HepG2 (cell line): ENCODE measurements at regions not wholly inside any gene's neighbourhood (a gene's known extent, or its start where the extent isn't known, plus 50 kb on each side); places are given as distances from the start of the nearest gene placed in this dataset.
A peak's percentile ranks its signal among the peaks of the same experiment; 100 is the strongest.

Source experiments
- ATAC-seq: fragments of 200-7000 bp; cut with Tn5 transposase; 3 replicates; pipeline ENCODE4 v1.9.1; 2020; ENCODE audit warnings: mild to moderate bottlenecking, moderate library complexity
- BruUV-seq: library from RNA; stranded (reverse); fragments of 400-500 nt; replicated peaks from 2 replicates; lab custom pipeline; 2021; lab: Mats Ljungman, UMichigan
- CTCF ChIA-PET: fragments of 300-600 bp; formaldehyde crosslinking; extraction: SDS; loops from one replicate; lab custom pipeline; 2021; ENCODE audit warnings: low total read pairs, inconsistent platforms, low intra/inter-chr PET ratio; lab: Yijun Ruan, JAX
- POLR2A ChIA-PET: fragments of 350-600 bp; sonication (Branson Sonifier 250); formaldehyde crosslinking; loops from one replicate; lab custom pipeline; 2020; ENCODE audit warnings: antibody characterized with exemption, inconsistent platforms; lab: Yijun Ruan, JAX
- DNase-seq: peaks from one replicate; pipeline ENCODE4 v3.0.0-alpha.2; 2015; ENCODE audit warnings: low spot score
- FAIRE-seq: peaks from 3 replicates; lab custom pipeline; 2011; peaks lifted over from hg19 to GRCh38; lab: Jason Lieb, UNC
- H2AFZ ChIP-seq: one replicate; pipeline ENCODE4 v1.6.1; 2011; ENCODE audit warnings: low read length, inconsistent platforms
- H3K27ac ChIP-seq: fragments of 300-600 bp; 3 replicates; pipeline ENCODE4 v1.8.0; 2011; ENCODE audit warnings: mixed run types, mild to moderate bottlenecking, mixed read lengths, low read length, inconsistent platforms; ENCODE audit not compliant: insufficient read depth; ENCODE audit errors: extremely low read length
- H3K27me3 ChIP-seq, 2 experiments: fragments of 200-600 bp in 1 of 2; 2 replicates in 1 of 2; 3 replicates in 1 of 2; pipeline versions ENCODE4 v1.6.0 to v1.8.0; 2011; ENCODE audit warnings: low read length in 2 of 2, mild to moderate bottlenecking in 2 of 2, moderate library complexity in 2 of 2, inconsistent platforms in 1 of 2; ENCODE audit not compliant: insufficient read depth in 2 of 2, control insufficient read depth in 1 of 2
- H3K36me3 ChIP-seq, 2 experiments: fragments of 200-600 bp in 1 of 2; replicated peaks in 1 of 2; 2 replicates in 1 of 2; 3 replicates in 1 of 2; pipeline versions ENCODE4 v1.5.1 to v1.8.0; 2011; ENCODE audit warnings: low read length in 2 of 2, inconsistent platforms in 1 of 2; ENCODE audit not compliant: insufficient read depth in 2 of 2, control insufficient read depth in 1 of 2
- H3K4me1 ChIP-seq: 2 replicates; pipeline ENCODE4 v1.5.1; 2012; ENCODE audit warnings: low read length, inconsistent platforms; ENCODE audit not compliant: insufficient read depth
- H3K4me2 ChIP-seq: 2 replicates; pipeline ENCODE4 v1.6.0; 2011; ENCODE audit warnings: low read depth, low read length, inconsistent platforms
- H3K4me3 ChIP-seq, 3 experiments: fragments of 200-600 bp in 1 of 3; sonication (generic), shearing (Covaris generic) in 1 of 3; replicated peaks in 1 of 3; 2 replicates each; pipeline ENCODE4 v1.5.1; 2011 to 2016; ENCODE audit warnings: low read length in 3 of 3, inconsistent platforms in 2 of 3, low read depth in 2 of 3, mild to moderate bottlenecking in 2 of 3, control low read depth in 1 of 3, mixed read lengths in 1 of 3; ENCODE audit not compliant: insufficient read depth in 1 of 3
- H3K79me2 ChIP-seq: one replicate; pipeline ENCODE4 v1.6.1; 2011; ENCODE audit warnings: low read length, inconsistent platforms; ENCODE audit not compliant: insufficient read depth
- H3K9ac ChIP-seq: 2 replicates; pipeline ENCODE4 v1.6.0; 2011; ENCODE audit warnings: mild to moderate bottlenecking, low read depth, low read length, inconsistent platforms; ENCODE audit not compliant: insufficient read depth
- H3K9me3 ChIP-seq: 2 replicates; pipeline ENCODE4 v1.5.1; 2012; ENCODE audit warnings: mild to moderate bottlenecking, low read length
- H4K20me1 ChIP-seq: 2 replicates; pipeline ENCODE4 v1.6.0; 2011; ENCODE audit warnings: inconsistent platforms, mild to moderate bottlenecking, low read length, moderate library complexity; ENCODE audit not compliant: insufficient read depth
- HIVEP1 ChIP-seq: sonication (generic); formaldehyde crosslinking; IDR thresholded peaks from 2 replicates; pipeline ENCODE4 v1.4.0; 2020; ENCODE audit warnings: mild to moderate bottlenecking, missing genetic modification reagents
- HMG20A ChIP-seq: IDR thresholded peaks from 2 replicates; pipeline ENCODE4 v1.6.1; 2016; ENCODE audit warnings: borderline replicate concordance
- MBNL3 ChIP-seq: fragments of 250-450 bp; sonication (Bioruptor Pico); conservative IDR thresholded peaks from 2 replicates; pipeline ENCODE4 v1.8.0; 2022; ENCODE audit warnings: mild to moderate bottlenecking, inconsistent platforms
- MED13 ChIP-seq: sonication (generic); formaldehyde crosslinking; IDR thresholded peaks from 2 replicates; pipeline ENCODE4 v1.5.0; 2020; ENCODE audit warnings: missing genetic modification reagents
- NCOA2 ChIP-seq: sonication (generic); formaldehyde crosslinking; IDR thresholded peaks from 2 replicates; pipeline ENCODE4 v1.8.0; 2022; ENCODE audit warnings: inconsistent platforms
- SRSF4 ChIP-seq: fragments of 200-400 bp; formaldehyde crosslinking; IDR thresholded peaks from one replicate; pipeline ENCODE4 v1.6.1; 2018; ENCODE audit warnings: mild to moderate bottlenecking, low read depth, low read length, moderate library complexity; ENCODE audit not compliant: poor library complexity, severe bottlenecking
- TBX3 ChIP-seq: fragments of 450-650 bp; IDR thresholded peaks from 2 replicates; pipeline ENCODE4 v1.6.1; 2017; ENCODE audit warnings: antibody characterized with exemption, mild to moderate bottlenecking, inconsistent platforms, borderline replicate concordance
- ZBTB3 ChIP-seq: sonication (generic); formaldehyde crosslinking; IDR thresholded peaks from 2 replicates; pipeline ENCODE4 v1.4.0; 2020; ENCODE audit warnings: low read depth, mild to moderate bottlenecking, moderate library complexity, missing genetic modification reagents, borderline replicate concordance
- ZBTB34 ChIP-seq: sonication (generic); formaldehyde crosslinking; IDR thresholded peaks from 2 replicates; pipeline ENCODE4 v1.8.0; 2022; ENCODE audit warnings: mild to moderate bottlenecking, missing genetic modification reagents
- ZBTB42 ChIP-seq: sonication (generic); formaldehyde crosslinking; IDR thresholded peaks from 2 replicates; pipeline ENCODE4 v1.5.0; 2020; ENCODE audit warnings: mild to moderate bottlenecking, missing genetic modification reagents
- ZNF263 ChIP-seq: sonication (generic); formaldehyde crosslinking; IDR thresholded peaks from 2 replicates; pipeline ENCODE4 v1.4.0; 2020; ENCODE audit warnings: missing genetic modification reagents
- ZNF292 ChIP-seq: sonication (generic); formaldehyde crosslinking; IDR thresholded peaks from 2 replicates; pipeline ENCODE4 v1.8.1; 2022; ENCODE audit warnings: mild to moderate bottlenecking, low read depth, missing genetic modification reagents, borderline replicate concordance
- ZNF543 ChIP-seq: sonication (generic); formaldehyde crosslinking; IDR thresholded peaks from 2 replicates; pipeline ENCODE4 v1.4.0; 2020; ENCODE audit warnings: mild to moderate bottlenecking, missing genetic modification reagents
- ZNF546 ChIP-seq: sonication (generic); formaldehyde crosslinking; conservative IDR thresholded peaks from 2 replicates; pipeline ENCODE4 v1.8.1; 2023; ENCODE audit warnings: mild to moderate bottlenecking, missing genetic modification reagents
- ZNF615 ChIP-seq: sonication (generic); formaldehyde crosslinking; IDR thresholded peaks from 2 replicates; pipeline ENCODE4 v1.5.0; 2020; ENCODE audit warnings: mild to moderate bottlenecking, missing genetic modification reagents, borderline replicate concordance
- ZNF768 ChIP-seq: sonication (generic); formaldehyde crosslinking; IDR thresholded peaks from 2 replicates; pipeline ENCODE4 v1.4.0; 2020; ENCODE audit warnings: missing genetic modification reagents
- WGBS: methylation state at CpG from one replicate; pipeline ENCODE4 v1.1.6; 2017; ENCODE audit warnings: low lambda C conversion rate; 5-methylcytosine and 5-hydroxymethylcytosine counted together
- in situ Hi-C: cut with HindIII; loops from 2 replicates; pipeline ENCODE4 v1.10.0; 2017; ENCODE audit warnings: low pct_unique_long_range_greater_than_20kb; ENCODE audit not compliant: extremely low pct_ligation_motif_present
- intact Hi-C: fragments of 100-400 bp; cut with micrococcal nuclease; formaldehyde crosslinking; loops from one replicate; pipeline ENCODE4 v1.10.0; 2022; ENCODE audit not compliant: unreplicated experiment
- TF ChIP-seq, protein P1 (sequence below): sonication (generic); formaldehyde crosslinking; IDR thresholded peaks from 2 replicates; pipeline ENCODE4; 2020; ENCODE audit warnings: missing genetic modification reagents, mild to moderate bottlenecking, borderline replicate concordance
- TF ChIP-seq, protein P2 (sequence below): sonication (generic); formaldehyde crosslinking; IDR thresholded peaks from 2 replicates; pipeline ENCODE4 v1.4.0; 2020; ENCODE audit warnings: missing genetic modification reagents

DNA sequence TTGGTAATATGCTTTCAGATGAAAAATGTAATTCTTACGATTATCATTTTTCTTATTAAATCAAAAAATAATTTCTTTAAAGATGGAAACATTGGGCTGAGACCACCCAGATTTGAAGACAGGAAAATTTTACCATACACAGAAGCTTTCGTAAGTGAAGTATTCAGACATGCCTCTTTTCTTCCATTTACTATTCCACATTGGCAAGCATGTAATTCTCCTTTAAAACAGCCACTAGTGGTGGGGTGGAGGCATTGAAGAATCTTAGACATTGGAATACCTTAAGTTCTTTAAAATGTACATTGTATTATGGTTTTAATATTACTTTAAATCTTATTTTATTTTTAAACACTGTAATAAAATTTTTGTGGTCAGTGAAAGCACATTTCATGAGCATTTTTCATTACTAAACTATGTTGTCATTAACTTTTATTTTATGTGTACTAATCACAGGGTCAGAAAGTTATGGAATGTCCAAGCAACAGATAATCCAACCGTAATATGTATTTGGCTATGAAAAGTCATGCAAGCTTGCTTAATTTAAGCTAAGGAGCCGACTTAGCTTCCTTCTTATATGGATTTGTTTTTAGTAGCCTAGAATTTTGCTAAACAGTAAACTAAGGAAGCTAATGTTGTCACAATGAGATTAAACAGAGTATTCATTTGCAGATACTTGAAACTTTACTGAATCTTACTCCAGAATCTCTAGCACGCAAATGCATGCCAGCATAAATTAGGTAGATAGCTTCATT lies 97.4 kb upstream of the ALDH1A1 start:
- H3K4me2 ChIP-seq, result peak overlapping the region; percentile 48

More for the DNA sequence above, 97.4 kb upstream of the ALDH1A1 start:
- TF ChIP-seq, protein P1, sequence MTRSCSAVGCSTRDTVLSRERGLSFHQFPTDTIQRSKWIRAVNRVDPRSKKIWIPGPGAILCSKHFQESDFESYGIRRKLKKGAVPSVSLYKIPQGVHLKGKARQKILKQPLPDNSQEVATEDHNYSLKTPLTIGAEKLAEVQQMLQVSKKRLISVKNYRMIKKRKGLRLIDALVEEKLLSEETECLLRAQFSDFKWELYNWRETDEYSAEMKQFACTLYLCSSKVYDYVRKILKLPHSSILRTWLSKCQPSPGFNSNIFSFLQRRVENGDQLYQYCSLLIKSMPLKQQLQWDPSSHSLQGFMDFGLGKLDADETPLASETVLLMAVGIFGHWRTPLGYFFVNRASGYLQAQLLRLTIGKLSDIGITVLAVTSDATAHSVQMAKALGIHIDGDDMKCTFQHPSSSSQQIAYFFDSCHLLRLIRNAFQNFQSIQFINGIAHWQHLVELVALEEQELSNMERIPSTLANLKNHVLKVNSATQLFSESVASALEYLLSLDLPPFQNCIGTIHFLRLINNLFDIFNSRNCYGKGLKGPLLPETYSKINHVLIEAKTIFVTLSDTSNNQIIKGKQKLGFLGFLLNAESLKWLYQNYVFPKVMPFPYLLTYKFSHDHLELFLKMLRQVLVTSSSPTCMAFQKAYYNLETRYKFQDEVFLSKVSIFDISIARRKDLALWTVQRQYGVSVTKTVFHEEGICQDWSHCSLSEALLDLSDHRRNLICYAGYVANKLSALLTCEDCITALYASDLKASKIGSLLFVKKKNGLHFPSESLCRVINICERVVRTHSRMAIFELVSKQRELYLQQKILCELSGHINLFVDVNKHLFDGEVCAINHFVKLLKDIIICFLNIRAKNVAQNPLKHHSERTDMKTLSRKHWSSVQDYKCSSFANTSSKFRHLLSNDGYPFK (CRISPR knock-in tag), result no peak
- no peak for TF ChIP-seq ZNF543 (CRISPR knock-in tag)
- no peak for TF ChIP-seq ZNF263 (CRISPR knock-in tag)
- TF ChIP-seq ZBTB42 (CRISPR knock-in tag), result no peak
- TF ChIP-seq ZBTB34 (CRISPR knock-in tag), result no peak
- no peak for TF ChIP-seq HIVEP1 (CRISPR knock-in tag)
- TF ChIP-seq ZNF292 (CRISPR knock-in tag), result no peak
- no peak for TF ChIP-seq MBNL3 (CRISPR knock-in tag)
- TF ChIP-seq ZBTB3 (CRISPR knock-in tag), result no peak
- no peak for TF ChIP-seq NCOA2 (CRISPR knock-in tag)
- no peak for TF ChIP-seq HMG20A (CRISPR knock-in tag)
- no peak for TF ChIP-seq TBX3
- no peak for TF ChIP-seq MED13
- TF ChIP-seq SRSF4, result no peak
- no peak for TF ChIP-seq ZNF768 (CRISPR knock-in tag)
- TF ChIP-seq ZNF546 (CRISPR knock-in tag), result no peak
- no peak for TF ChIP-seq ZNF615 (CRISPR knock-in tag)
- TF ChIP-seq, protein P2, sequence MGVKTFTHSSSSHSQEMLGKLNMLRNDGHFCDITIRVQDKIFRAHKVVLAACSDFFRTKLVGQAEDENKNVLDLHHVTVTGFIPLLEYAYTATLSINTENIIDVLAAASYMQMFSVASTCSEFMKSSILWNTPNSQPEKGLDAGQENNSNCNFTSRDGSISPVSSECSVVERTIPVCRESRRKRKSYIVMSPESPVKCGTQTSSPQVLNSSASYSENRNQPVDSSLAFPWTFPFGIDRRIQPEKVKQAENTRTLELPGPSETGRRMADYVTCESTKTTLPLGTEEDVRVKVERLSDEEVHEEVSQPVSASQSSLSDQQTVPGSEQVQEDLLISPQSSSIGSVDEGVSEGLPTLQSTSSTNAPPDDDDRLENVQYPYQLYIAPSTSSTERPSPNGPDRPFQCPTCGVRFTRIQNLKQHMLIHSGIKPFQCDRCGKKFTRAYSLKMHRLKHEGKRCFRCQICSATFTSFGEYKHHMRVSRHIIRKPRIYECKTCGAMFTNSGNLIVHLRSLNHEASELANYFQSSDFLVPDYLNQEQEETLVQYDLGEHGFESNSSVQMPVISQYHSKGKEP (CRISPR knock-in tag), result no peak
- TF ChIP-seq, all 625 proteins: peak for 0
- no peaks in the 10 kb centered on the region for H3K9me3 ChIP-seq
- ChIA-PET CTCF (no interaction called here), POLR2A (no interaction called here)
- no peaks in the 10 kb centered on the region for H4K20me1 ChIP-seq
- no peak overlapping the region for H3K27ac ChIP-seq
- no peak overlapping the region for H3K9ac ChIP-seq
- DNase-seq (no peak), ATAC-seq (no peak), FAIRE-seq (no peak)
- H3K4me3 ChIP-seq, result peak overlapping the region in 1 of 3 experiments; percentile 19; a peak in 1 of 6 replicates
- no peaks in the 10 kb centered on the region for H3K27me3 ChIP-seq
- no TSS peak for BruUV-seq
- peaks cover 7% of the 10 kb centered on the region for H3K4me1 ChIP-seq
- 79% methylated on average over 5 of the region's 5 CpGs for whole genome bisulfite sequencing
- no peaks in the 10 kb centered on the region for H3K79me2 ChIP-seq
- intact Hi-C loops (no loop called here), in situ Hi-C loops (no loop called here)
- no peak overlapping the region for H2AFZ ChIP-seq
- no peaks in the 10 kb centered on the region for H3K36me3 ChIP-seq
